H1 (cell line): ENCODE measurements at regions not wholly inside any gene's neighbourhood (a gene's known extent, or its start where the extent isn't known, plus 50 kb on each side); places are given as distances from the start of the nearest gene placed in this dataset.

Experiments used
- CTCF ChIA-PET: fragments of 300-600 bp; sonication (Branson Sonifier 250); formaldehyde crosslinking; loops from one replicate; lab custom pipeline; 2021; ENCODE audit not compliant: partially characterized antibody; lab: Charles Lee
- POLR2A ChIA-PET: fragments of 300-600 bp; sonication (Branson Sonifier 250); formaldehyde crosslinking; loops from one replicate; lab custom pipeline; 2021; ENCODE audit warnings: inconsistent platforms; ENCODE audit not compliant: partially characterized antibody; lab: Charles Lee
- DNase-seq, 2 experiments: peaks; one replicate each; pipeline versions ENCODE4 v3.0.0 to v3.0.0-alpha.2; 2010 to 2022; ENCODE audit warnings: low spot score in 2 of 2, low read depth in 1 of 2, mixed read lengths in 1 of 2
- FAIRE-seq: peaks from 2 replicates; lab custom pipeline; 2011; peaks lifted over from hg19 to GRCh38; lab: Jason Lieb, UNC
- H2AFZ ChIP-seq: 2 replicates; pipeline ENCODE4 v1.8.1; 2012; ENCODE audit warnings: low read length, inconsistent platforms
- H2AK5ac ChIP-seq: 2 replicates; pipeline ENCODE4 v1.6.1; 2013; ENCODE audit warnings: low read depth, low read length
- H2BK120ac ChIP-seq: replicated peaks from 2 replicates; pipeline ENCODE3; 2013; ENCODE audit warnings: low read depth, low read length, inconsistent platforms
- H2BK12ac ChIP-seq: 2 replicates; pipeline ENCODE4 v1.6.1; 2013; ENCODE audit warnings: low read depth, low read length
- H2BK15ac ChIP-seq: 2 replicates; pipeline ENCODE4 v1.6.1; 2013; ENCODE audit warnings: low read length
- H2BK20ac ChIP-seq: 2 replicates; pipeline ENCODE4 v1.6.1; 2013; ENCODE audit warnings: low read length
- H2BK5ac ChIP-seq: 2 replicates; pipeline ENCODE4 v1.6.1; 2013; ENCODE audit warnings: low read depth, low read length
- H3K14ac ChIP-seq: 2 replicates; pipeline ENCODE4 v1.6.1; 2013; ENCODE audit warnings: inconsistent platforms; ENCODE audit not compliant: insufficient read length
- H3K18ac ChIP-seq: 2 replicates; pipeline ENCODE4 v1.6.1; 2013; ENCODE audit warnings: low read length; ENCODE audit errors: extremely low read depth
- H3K23ac ChIP-seq: 2 replicates; pipeline ENCODE4 v1.6.1; 2013; ENCODE audit warnings: inconsistent platforms; ENCODE audit not compliant: insufficient read length
- H3K23me2 ChIP-seq: 2 replicates; pipeline ENCODE4 v1.6.1; 2013; ENCODE audit warnings: low read depth, low read length
- H3K27ac ChIP-seq: 2 replicates; pipeline ENCODE4 v1.6.1; 2011; ENCODE audit warnings: low read depth, low read length, inconsistent platforms
- H3K27me3 ChIP-seq, 4 experiments: replicated peaks in 1 of 4; 1 replicate in 1 of 4; 2 replicates in 3 of 4; pipeline versions ENCODE4 v1.6.1 to v1.8.1; 2011 to 2013; ENCODE audit warnings: low read length in 3 of 4, mild to moderate bottlenecking in 3 of 4, inconsistent platforms in 2 of 4, mixed read lengths in 2 of 4, moderate library complexity in 1 of 4; ENCODE audit not compliant: control insufficient read depth in 3 of 4, insufficient read depth in 3 of 4; ENCODE audit errors: extremely low read depth in 1 of 4
- H3K36me3 ChIP-seq, 4 experiments: 2 replicates each; pipeline versions ENCODE4 v1.6.1 to v1.8.1; 2011 to 2013; ENCODE audit warnings: mild to moderate bottlenecking in 4 of 4, low read length in 3 of 4, moderate library complexity in 2 of 4, control low read depth in 1 of 4, inconsistent platforms in 1 of 4; ENCODE audit not compliant: insufficient read depth in 4 of 4, control insufficient read depth in 2 of 4
- H3K4ac ChIP-seq: replicated peaks from 2 replicates; pipeline ENCODE3; 2013; ENCODE audit warnings: low read length, low read depth, mixed read lengths, inconsistent platforms; ENCODE audit not compliant: insufficient read length
- H3K4me1 ChIP-seq, 4 experiments: replicated peaks in 1 of 4; 1 replicate in 1 of 4; 2 replicates in 3 of 4; pipeline versions ENCODE4 v1.6.1 to v1.8.1; 2011 to 2013; ENCODE audit warnings: low read length in 3 of 4, inconsistent platforms in 2 of 4, mixed read lengths in 1 of 4; ENCODE audit not compliant: insufficient read depth in 4 of 4, control insufficient read depth in 3 of 4
- H3K4me2 ChIP-seq, 2 experiments: 2 replicates each; pipeline versions ENCODE4 v1.6.1 to v1.8.1; 2011 to 2013; ENCODE audit warnings: low read depth in 2 of 2, low read length in 2 of 2, control low read depth in 1 of 2, inconsistent platforms in 1 of 2, mild to moderate bottlenecking in 1 of 2; ENCODE audit not compliant: insufficient read depth in 1 of 2
- H3K4me3 ChIP-seq, 4 experiments: fragments of 200-600, 300-600 bp in 1 of 4; sonication (generic), shearing (Covaris generic), sonication (Bioruptor Twin) in 1 of 4; 2 replicates each; pipeline versions ENCODE4 v1.5.1 to v1.8.1; 2011 to 2016; ENCODE audit warnings: low read length in 4 of 4, low read depth in 3 of 4, control low read depth in 2 of 4, inconsistent platforms in 2 of 4, mild to moderate bottlenecking in 2 of 4, mixed read lengths in 1 of 4, moderate library complexity in 1 of 4; ENCODE audit not compliant: insufficient read depth in 2 of 4; ENCODE audit errors: extremely low read depth in 1 of 4
- H3K56ac ChIP-seq: replicated peaks from 2 replicates; pipeline ENCODE3; 2013; ENCODE audit warnings: low read depth, mild to moderate bottlenecking, mixed read lengths, low read length, inconsistent platforms; ENCODE audit not compliant: insufficient read length
- H3K79me1 ChIP-seq: 2 replicates; pipeline ENCODE4 v1.6.1; 2013; ENCODE audit warnings: low read depth, low read length, control low read depth
- H3K79me2 ChIP-seq, 2 experiments: 2 replicates each; pipeline versions ENCODE4 v1.6.1 to v1.8.1; 2012 to 2013; ENCODE audit warnings: low read length in 2 of 2, mild to moderate bottlenecking in 2 of 2, inconsistent platforms in 1 of 2; ENCODE audit not compliant: insufficient read depth in 2 of 2, control insufficient read depth in 1 of 2
- H3K9ac ChIP-seq, 4 experiments: replicated peaks in 1 of 4; 1 replicate in 1 of 4; 2 replicates in 3 of 4; pipeline versions ENCODE4 v1.6.1 to v1.8.1; 2011 to 2013; ENCODE audit warnings: low read depth in 3 of 4, low read length in 3 of 4, control low read depth in 2 of 4, mild to moderate bottlenecking in 2 of 4, moderate library complexity in 2 of 4, inconsistent platforms in 1 of 4; ENCODE audit errors: extremely low read depth in 1 of 4
- H3K9me3 ChIP-seq, 2 experiments: 2 replicates each; pipeline versions ENCODE4 v1.6.1 to v1.8.1; 2012 to 2013; ENCODE audit warnings: mild to moderate bottlenecking in 2 of 2, moderate library complexity in 2 of 2, control low read depth in 1 of 2, inconsistent platforms in 1 of 2, low read depth in 1 of 2, low read length in 1 of 2, mixed read lengths in 1 of 2; ENCODE audit not compliant: insufficient read depth in 2 of 2
- H4K20me1 ChIP-seq, 2 experiments: replicated peaks in 1 of 2; 2 replicates each; pipeline versions ENCODE3 to v1.8.1; 2011 to 2013; ENCODE audit warnings: inconsistent platforms in 2 of 2, low read length in 2 of 2, mild to moderate bottlenecking in 1 of 2; ENCODE audit not compliant: insufficient read depth in 2 of 2, control insufficient read depth in 1 of 2
- H4K5ac ChIP-seq: 2 replicates; pipeline ENCODE4 v1.6.1; 2013; ENCODE audit warnings: low read length, low read depth, mixed read lengths, inconsistent platforms; ENCODE audit not compliant: insufficient read length
- H4K8ac ChIP-seq: 2 replicates; pipeline ENCODE4 v1.8.0; 2013; ENCODE audit warnings: mild to moderate bottlenecking, moderate library complexity, low read length, inconsistent platforms; ENCODE audit not compliant: insufficient read depth; ENCODE audit errors: extremely low read depth
- H4K91ac ChIP-seq: replicated peaks from 2 replicates; pipeline ENCODE3; 2013; ENCODE audit warnings: low read length, mixed read lengths, inconsistent platforms; ENCODE audit not compliant: insufficient read length
- CEBPB ChIP-seq: IDR thresholded peaks from 2 replicates; pipeline ENCODE4 v1.6.1; 2012; ENCODE audit warnings: low read depth, low read length
- CREB1 ChIP-seq: IDR thresholded peaks from 2 replicates; pipeline ENCODE4 v1.6.1; 2012; ENCODE audit warnings: inconsistent platforms
- CTBP2 ChIP-seq: IDR thresholded peaks from 2 replicates; pipeline ENCODE4 v1.7.0; 2011; ENCODE audit warnings: borderline replicate concordance, mild to moderate bottlenecking, moderate library complexity, mixed read lengths, low read length; ENCODE audit not compliant: insufficient read depth, insufficient read length
- EP300 ChIP-seq, 2 experiments: IDR thresholded peaks; 1 replicate in 1 of 2; 2 replicates in 1 of 2; pipeline ENCODE4 v1.6.1; 2011 to 2012; ENCODE audit warnings: low read depth in 2 of 2, low read length in 2 of 2, mild to moderate bottlenecking in 2 of 2, borderline replicate concordance in 1 of 2, inconsistent platforms in 1 of 2, moderate library complexity in 1 of 2
- EZH2 ChIP-seq: fragments of 200-600 bp; sonication (generic); IDR thresholded peaks from 2 replicates; pipeline ENCODE4 v1.7.1; 2012; ENCODE audit warnings: low read depth, mild to moderate bottlenecking, moderate library complexity, low read length, inconsistent platforms; ENCODE audit not compliant: severe bottlenecking
- GTF2F1 ChIP-seq: IDR thresholded peaks from 2 replicates; pipeline ENCODE4 v1.6.1; 2012; ENCODE audit warnings: low read depth, low read length, improper control_type of control experiment, borderline replicate concordance
- HDAC6 ChIP-seq: IDR thresholded peaks from one replicate; pipeline ENCODE4 v1.7.1; 2012; ENCODE audit warnings: low read depth, mild to moderate bottlenecking, inconsistent platforms, low read length, moderate library complexity
- SIX5 ChIP-seq: IDR thresholded peaks from 2 replicates; pipeline ENCODE4 v1.6.1; 2011; ENCODE audit warnings: mild to moderate bottlenecking, low read depth, low read length
- WGBS, 2 experiments: shearing (Covaris generic) in 1 of 2; methylation state at CpG; one replicate each; pipeline versions ENCODE4 v1.1.6 to v1.1.7; 2013 to 2015; ENCODE audit warnings: low lambda C conversion rate in 2 of 2, mixed read lengths in 2 of 2, inconsistent platforms in 1 of 2, low coverage in 1 of 2, missing lambda C conversion rate in 1 of 2; ENCODE audit not compliant: insufficient replicate concordance in 2 of 2, insufficient coverage in 1 of 2, insufficient read length in 1 of 2; ENCODE audit errors: extremely low coverage in 1 of 2, missing lambda C conversion rate in 1 of 2; 5-methylcytosine and 5-hydroxymethylcytosine counted together

DNA sequence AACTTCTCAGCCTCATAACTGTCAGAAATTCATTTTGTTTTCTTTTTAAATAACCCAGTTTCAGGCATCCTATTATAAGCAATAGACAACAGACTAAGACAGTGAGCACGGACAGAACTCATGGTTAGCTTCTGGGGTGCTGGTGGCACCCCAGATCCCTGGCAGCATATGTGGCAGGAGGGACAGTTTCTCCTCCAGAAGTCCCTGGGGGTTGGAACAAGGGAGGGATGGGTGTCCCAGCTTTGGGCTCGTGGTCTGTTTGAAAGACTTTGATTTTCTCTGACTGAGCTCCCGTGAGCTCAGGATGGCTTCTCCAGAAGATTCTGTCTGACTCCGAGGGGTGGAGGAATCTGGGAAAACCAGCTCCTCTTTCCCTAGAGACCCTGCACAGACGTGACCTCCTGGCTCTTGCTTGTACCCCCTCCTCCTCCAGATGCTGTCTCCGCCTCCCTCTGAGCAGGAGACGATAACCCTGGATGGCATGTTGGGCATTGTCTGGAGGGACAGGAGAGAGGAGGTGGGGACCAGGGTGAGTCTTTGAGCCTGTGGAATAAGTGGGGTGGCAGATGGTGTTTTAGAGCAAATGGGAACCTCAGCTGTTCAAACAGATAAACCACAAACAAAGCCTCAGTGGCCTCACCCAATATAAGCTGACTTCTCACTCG is 421.1 kb downstream of the GLRX3 start:
- Histone ChIP-seq H4K8ac (no peak overlapping the region), H3K79me1 (no peaks in the 10 kb centered on the region), H2BK15ac (no peak overlapping the region), H3K4ac (no peak overlapping the region), H3K36me3 (no peaks in the 10 kb centered on the region), H3K4me1 (no peaks in the 10 kb centered on the region), H3K14ac (no peak overlapping the region), H2AK5ac (no peak overlapping the region), H3K23ac (no peak overlapping the region), H4K20me1 (no peaks in the 10 kb centered on the region), H4K91ac (no peak overlapping the region), H3K23me2 (no peaks in the 10 kb centered on the region), H2BK12ac (no peak overlapping the region), H4K5ac (no peak overlapping the region), H3K79me2 (no peaks in the 10 kb centered on the region), H3K18ac (no peak overlapping the region), H2BK5ac (no peak overlapping the region), H2AFZ (no peak overlapping the region), H3K9ac (no peak overlapping the region), H3K56ac (no peak overlapping the region), H3K27ac (no peak overlapping the region), H2BK20ac (no peak overlapping the region), H3K9me3 (no peaks in the 10 kb centered on the region), H3K4me2 (no peak overlapping the region), H2BK120ac (no peak overlapping the region), H3K27me3 (no peaks in the 10 kb centered on the region), H3K4me3 (no peak overlapping the region)
- DNase-seq (no peak), FAIRE-seq (no peak)
- whole genome bisulfite sequencing, 2 experiments = 90% methylated on average over 8 of the region's 8 CpGs; no CpG with 5 or more reads in 1 of the 2 experiments
- ChIA-PET CTCF (no interaction called here), POLR2A (no interaction called here)
- TF ChIP-seq HDAC6 = no peak
- TF ChIP-seq CEBPB = no peak
- no peak for TF ChIP-seq EP300 (IDR thresholded peaks at IDR 0.05; ENCODE audit: borderline replicate concordance in 1 of 2, low read depth in 2 of 2, low read length in 2 of 2)
- no peak for TF ChIP-seq EZH2
- no peak for TF ChIP-seq CTBP2
- TF ChIP-seq GTF2F1 = no peak
- no peak for TF ChIP-seq CREB1
- TF ChIP-seq SIX5 = no peak
